CD14-positive monocyte (primary cell): ENCODE measurements at regions not wholly inside any gene's neighbourhood (a gene's known extent, or its start where the extent isn't known, plus 50 kb on each side); places are given as distances from the start of the nearest gene placed in this dataset.

ENCODE experiments used
- DNase-seq, 3 donors: peaks; one replicate each; pipeline ENCODE4 v3.0.0-alpha.2; 2011 to 2022
- H2AFZ ChIP-seq: 2 replicates; pipeline ENCODE4 v1.6.0; 2012; ENCODE audit warnings: mild to moderate bottlenecking, low read depth, low read length, inconsistent platforms; ENCODE audit not compliant: insufficient read depth, poor library complexity, severe bottlenecking
- H3K27ac ChIP-seq, 2 donors: 1 replicate in 1 of 2; 2 replicates in 1 of 2; pipeline ENCODE4 v1.5.1; 2012 to 2013; ENCODE audit warnings: low read length in 2 of 2, control low read depth in 1 of 2, inconsistent platforms in 1 of 2, low read depth in 1 of 2, mild to moderate bottlenecking in 1 of 2
- H3K27me3 ChIP-seq, 2 donors: one replicate each; pipeline versions ENCODE4 v1.6.0 to v1.6.1; 2011 to 2013; ENCODE audit warnings: low read length in 2 of 2; ENCODE audit not compliant: control insufficient read depth in 2 of 2, insufficient read depth in 2 of 2
- H3K36me3 ChIP-seq, 2 donors: replicated peaks in 1 of 2; 1 replicate in 1 of 2; 2 replicates in 1 of 2; pipeline versions ENCODE4 v1.5.1 to v1.6.1; 2012 to 2013; ENCODE audit warnings: low read length in 2 of 2, control low read depth in 1 of 2, inconsistent platforms in 1 of 2, mild to moderate bottlenecking in 1 of 2; ENCODE audit not compliant: insufficient read depth in 2 of 2, control insufficient read depth in 1 of 2
- H3K4me1 ChIP-seq, 2 donors: 1 replicate in 1 of 2; 2 replicates in 1 of 2; pipeline versions ENCODE4 v1.5.1 to v1.6.1; 2012 to 2013; ENCODE audit warnings: low read length in 2 of 2, control low read depth in 1 of 2, inconsistent platforms in 1 of 2, mild to moderate bottlenecking in 1 of 2, moderate library complexity in 1 of 2; ENCODE audit not compliant: insufficient read depth in 2 of 2, control insufficient read depth in 1 of 2
- H3K4me2 ChIP-seq: replicated peaks from 2 replicates; pipeline ENCODE3; 2012; ENCODE audit warnings: low read length, moderate library complexity, mild to moderate bottlenecking; ENCODE audit not compliant: poor library complexity, severe bottlenecking; ENCODE audit errors: extremely low read depth
- H3K4me3 ChIP-seq, 3 experiments: fragments of 200-600 bp in 1 of 3; sonication (generic) in 1 of 3; replicated peaks in 1 of 3; 1 replicate in 2 of 3; 2 replicates in 1 of 3; pipeline ENCODE4 v1.5.1; 2011 to 2013; ENCODE audit warnings: low read length in 3 of 3, mild to moderate bottlenecking in 3 of 3, control low read depth in 2 of 3, low read depth in 2 of 3, inconsistent platforms in 1 of 3, moderate library complexity in 1 of 3
- H3K79me2 ChIP-seq: 2 replicates; pipeline ENCODE4 v1.6.0; 2012; ENCODE audit warnings: mild to moderate bottlenecking, control low read depth, inconsistent platforms, low read length, moderate library complexity; ENCODE audit not compliant: insufficient read depth
- H3K9ac ChIP-seq: 2 replicates; pipeline ENCODE4 v1.6.0; 2017; ENCODE audit warnings: low read length, mild to moderate bottlenecking; ENCODE audit not compliant: insufficient read depth, poor library complexity, severe bottlenecking
- H3K9me3 ChIP-seq, 2 donors: replicated peaks in 1 of 2; 1 replicate in 1 of 2; 2 replicates in 1 of 2; pipeline versions ENCODE4 v1.5.1 to v1.6.1; 2012 to 2013; ENCODE audit warnings: low read length in 2 of 2, control low read depth in 1 of 2; ENCODE audit not compliant: control insufficient read depth in 1 of 2, insufficient read depth in 1 of 2
- H4K20me1 ChIP-seq: 2 replicates; pipeline ENCODE4 v1.6.0; 2012; ENCODE audit warnings: mild to moderate bottlenecking, low read length, control low read depth, moderate library complexity; ENCODE audit not compliant: insufficient read depth
- H3K27ac Mint-ChIP-seq, 7 donors: one replicate each; pipeline ENCODE4 v1.8.0; 2020; ENCODE audit warnings: mild to moderate bottlenecking in 7 of 7, mixed read lengths in 7 of 7, moderate library complexity in 6 of 7, inconsistent platforms in 2 of 7
- H3K27me3 Mint-ChIP-seq, 3 donors: one replicate each; pipeline ENCODE4 v1.8.0; 2021 to 2022; ENCODE audit warnings: low read depth in 3 of 3, mild to moderate bottlenecking in 3 of 3, mixed read lengths in 3 of 3, moderate library complexity in 3 of 3, inconsistent platforms in 1 of 3
- H3K36me3 Mint-ChIP-seq, 2 donors: one replicate each; pipeline ENCODE4 v1.8.0; 2020; ENCODE audit warnings: mixed read lengths in 2 of 2, inconsistent platforms in 1 of 2, mild to moderate bottlenecking in 1 of 2
- H3K4me1 Mint-ChIP-seq: one replicate; pipeline ENCODE4 v1.8.0; 2020; ENCODE audit warnings: mild to moderate bottlenecking, mixed read lengths
- H3K4me3 Mint-ChIP-seq, 2 donors: one replicate each; pipeline ENCODE4 v1.8.0; 2020; ENCODE audit warnings: mild to moderate bottlenecking in 2 of 2, mixed read lengths in 2 of 2, moderate library complexity in 1 of 2
- H3K9me3 Mint-ChIP-seq, 7 donors: one replicate each; pipeline ENCODE4 v1.8.0; 2020 to 2022; ENCODE audit warnings: mixed read lengths in 7 of 7, mild to moderate bottlenecking in 6 of 7, moderate library complexity in 6 of 7, inconsistent platforms in 2 of 7
- CTCF ChIP-seq: fragments of 200-600 bp; IDR thresholded peaks from one replicate; pipeline ENCODE4 v1.8.0; 2022; ENCODE audit warnings: antibody characterized with exemption, mild to moderate bottlenecking
- WGBS: methylation state at CpG from one replicate; pipeline ENCODE4 v1.1.5; 2013; ENCODE audit warnings: missing lambda C conversion rate; ENCODE audit not compliant: insufficient coverage; 5-methylcytosine and 5-hydroxymethylcytosine counted together
- intact Hi-C, 2 donors: fragments of 100-400 bp; cut with micrococcal nuclease; formaldehyde crosslinking; loops; one replicate each; pipeline versions ENCODE4 v1.15.0 to v1.15.1; 2023

GRCh38 chr7:46386428-46387399 is 465.6 kb upstream of the IGFBP3 start:
- Histone ChIP-seq H3K4me3 (no peak overlapping the region), H3K27me3 (no peaks in the 10 kb centered on the region), H4K20me1 (no peaks in the 10 kb centered on the region), H2AFZ (no peak overlapping the region), H3K36me3 (no peaks in the 10 kb centered on the region), H3K79me2 (no peaks in the 10 kb centered on the region), H3K4me1 (no peaks in the 10 kb centered on the region), H3K9ac (no peak overlapping the region), H3K27ac (no peak overlapping the region), H3K4me2 (no peak overlapping the region), H3K9me3 (peaks cover 4 to 9% of the 10 kb centered on the region in 2 donors)
- no peak overlapping the region for H3K4me3 Mint-ChIP-seq
- WGBS = 100% methylated on average over 1 of the region's 6 CpGs
- no peak for DNase-seq
- H3K27me3 Mint-ChIP-seq = no peaks in the 10 kb centered on the region
- no peak overlapping the region for H3K27ac Mint-ChIP-seq
- peaks cover 0 to 15% (median 3%) of the 10 kb centered on the region in 7 donors for H3K9me3 Mint-ChIP-seq
- no peaks in the 10 kb centered on the region for H3K36me3 Mint-ChIP-seq
- no peaks in the 10 kb centered on the region for H3K4me1 Mint-ChIP-seq
- intact Hi-C loops = no loop called here
- no peak for TF ChIP-seq CTCF

GRCh38 chr7:46385662-46386309 is 464.7 kb upstream of the IGFBP3 start:
- H3K9me3 Mint-ChIP-seq = peaks cover 0 to 15% (median 3%) of the 10 kb centered on the region in 7 donors
- Histone ChIP-seq H3K79me2 (no peaks in the 10 kb centered on the region), H4K20me1 (no peaks in the 10 kb centered on the region), H3K27me3 (no peaks in the 10 kb centered on the region), H3K36me3 (no peaks in the 10 kb centered on the region), H3K27ac (no peak overlapping the region), H3K4me1 (no peaks in the 10 kb centered on the region), H3K9me3 (peaks cover 4 to 9% of the 10 kb centered on the region in 2 donors), H3K4me3 (no peak overlapping the region), H2AFZ (no peak overlapping the region), H3K4me2 (no peak overlapping the region), H3K9ac (no peak overlapping the region)
- no peak overlapping the region for H3K27ac Mint-ChIP-seq
- no peak for DNase-seq
- no peaks in the 10 kb centered on the region for H3K36me3 Mint-ChIP-seq
- H3K27me3 Mint-ChIP-seq = no peaks in the 10 kb centered on the region
- no peaks in the 10 kb centered on the region for H3K4me1 Mint-ChIP-seq
- no peak for TF ChIP-seq CTCF
- intact Hi-C loops = no loop called here
- H3K4me3 Mint-ChIP-seq = no peak overlapping the region
